ENCODE measurements at regions not wholly inside any gene's neighbourhood (a gene's known extent, or its start where the extent isn't known, plus 50 kb on each side); places are given as distances from the start of the nearest gene placed in this dataset.
"Not testable (repeated sequence)": the region's sequence is repeated elsewhere in the genome, so short reads cannot be mapped to it uniquely, and the experiment has no call there.

GRCh38 chr21:16117851-16118590, 388.2 kb downstream of the USP25 start:
- no peak for DNase-seq

GRCh38 chr21:16124378-16125138, 394.8 kb downstream of the USP25 start:
- DNase-seq: no peak

- DNase-seq: no peak
Observed at GRCh38 chr21:16125274-16125673, 395.5 kb downstream of the USP25 start.

- DNase-seq: not testable (repeated sequence)
Observed at GRCh38 chr21:16132453-16132852, 402.7 kb downstream of the USP25 start.

GRCh38 chr21:16133248-16133647, 403.5 kb downstream of the USP25 start:
- DNase-seq: no peak

GRCh38 chr21:16134134-16134533, 404.4 kb downstream of the USP25 start:
- no peak for DNase-seq

GRCh38 chr21:16137106-16137505, 407.3 kb downstream of the USP25 start:
- no peak for DNase-seq

GRCh38 chr21:16145052-16145451, 415.3 kb downstream of the USP25 start:
- no peak for DNase-seq

GRCh38 chr21:16145479-16145878, 415.7 kb downstream of the USP25 start:
- no peak for DNase-seq

GRCh38 chr21:16154321-16154720, 424.5 kb downstream of the USP25 start:
- no peak for DNase-seq

GRCh38 chr21:16154951-16155635, 425.3 kb downstream of the USP25 start:
- no peak for DNase-seq

GRCh38 chr21:16156841-16157489, 427.2 kb downstream of the USP25 start:
- DNase-seq: no peak

- DNase-seq: no peak
Observed at GRCh38 chr21:16159213-16159970, 429.6 kb downstream of the USP25 start.

GRCh38 chr21:16159971-16160350, 430.2 kb downstream of the USP25 start:
- no peak for DNase-seq

- DNase-seq: no peak
Observed at GRCh38 chr21:16162953-16163352, 433.2 kb downstream of the USP25 start.

- DNase-seq: no peak
Observed at GRCh38 chr21:16169102-16169511, 439.3 kb downstream of the USP25 start.

- no peak for DNase-seq
Observed at GRCh38 chr21:16169779-16170178, 440.0 kb downstream of the USP25 start.

- no peak for DNase-seq
Observed at GRCh38 chr21:16176570-16176969, 446.8 kb downstream of the USP25 start.

- DNase-seq: no peak
Observed at GRCh38 chr21:16177532-16177931, 447.8 kb downstream of the USP25 start.

GRCh38 chr21:16179773-16180172, 450.0 kb downstream of the USP25 start:
- no peak for DNase-seq

- DNase-seq: no peak
Observed at GRCh38 chr21:16180614-16181013, 450.8 kb downstream of the USP25 start.

GRCh38 chr21:16181018-16181417, 451.2 kb downstream of the USP25 start:
- DNase-seq: no peak
